ENCODE measurements at regions not wholly inside any gene's neighbourhood (a gene's known extent, or its start where the extent isn't known, plus 50 kb on each side); places are given as distances from the start of the nearest gene placed in this dataset.

- no peak for TF ChIP-seq CTCF (IDR thresholded peaks at IDR 0.05)
- no peak for TF ChIP-seq POLR2A (IDR thresholded peaks at IDR 0.05)
Observed at GRCh38 chr5:133841831-133842750, 126.3 kb downstream of the C5orf15 start.

Data from thyroid gland (tissue), 4 donors.